ENCODE measurements at regions not wholly inside any gene's neighbourhood (a gene's known extent, or its start where the extent isn't known, plus 50 kb on each side); places are given as distances from the start of the nearest gene placed in this dataset.
"Not testable (repeated sequence)": the region's sequence is repeated elsewhere in the genome, so short reads cannot be mapped to it uniquely, and the experiment has no call there.

DNA sequence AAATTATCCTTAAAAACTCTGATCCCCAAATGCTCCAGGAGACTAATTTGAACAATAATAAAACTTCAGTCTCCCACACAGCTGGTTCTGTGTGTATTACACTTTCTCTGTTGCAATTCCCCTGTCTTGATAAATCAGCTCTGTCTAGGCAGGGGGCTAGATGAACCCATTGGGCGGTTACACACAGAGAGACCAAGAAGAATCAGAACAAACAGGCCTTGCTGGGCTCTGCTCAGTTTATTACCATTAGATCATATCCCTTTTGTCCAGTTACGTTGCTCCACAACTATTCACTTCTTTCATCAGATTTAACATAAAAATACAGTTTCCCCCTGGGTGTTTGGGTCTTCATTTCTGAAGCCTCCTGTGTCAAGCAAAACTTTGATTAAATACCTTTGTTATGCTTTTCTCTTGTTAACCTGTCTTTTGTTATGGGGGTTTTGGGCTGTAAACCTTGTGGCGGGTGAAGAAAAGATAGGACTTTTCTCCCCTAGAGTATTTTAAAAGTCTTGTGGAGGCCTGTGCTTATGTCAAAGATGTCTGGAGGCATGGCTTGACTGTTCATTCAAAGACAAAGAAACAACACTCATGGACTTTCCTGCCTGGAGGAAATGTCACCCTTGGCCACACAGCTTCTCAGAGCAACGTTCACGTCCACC lies 109.3 kb upstream of the ZNF658 start:
- H3K4me3 Mint-ChIP-seq; CTCF ChIA-PET; H3K9me3 Mint-ChIP-seq (ENCODE audit: low read depth): not testable (repeated sequence)

DNA sequence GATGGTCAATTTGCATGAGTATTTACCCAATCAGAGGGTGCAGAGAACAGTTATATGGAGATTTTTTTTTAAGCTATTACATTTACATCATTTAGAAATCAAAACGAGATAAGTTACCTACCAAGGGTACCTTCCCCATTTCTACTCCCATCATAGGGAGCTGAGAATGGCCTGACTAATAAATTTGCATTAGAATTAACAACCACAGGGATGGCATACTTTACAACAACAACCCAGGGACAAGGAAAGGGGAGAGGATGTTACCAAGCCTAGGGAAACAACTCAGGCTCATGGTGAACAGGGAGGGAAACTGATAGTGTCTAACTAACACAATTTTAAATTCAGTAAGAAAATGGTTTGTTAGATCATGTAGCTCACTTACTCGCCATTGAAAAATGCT lies 105.8 kb upstream of the ZNF658 start:
- DNase-seq; H3K36me3 Mint-ChIP-seq; ATAC-seq; H3K4me1 Mint-ChIP-seq; H3K4me3 Mint-ChIP-seq; H3K27me3 Mint-ChIP-seq; H3K9me3 Mint-ChIP-seq (ENCODE audit: low read depth); CTCF ChIA-PET; H3K27ac Mint-ChIP-seq: not testable (repeated sequence)

More for the DNA sequence above, 109.3 kb upstream of the ZNF658 start:
- not testable (repeated sequence) for DNase-seq, H3K36me3 Mint-ChIP-seq, H3K4me1 Mint-ChIP-seq, H3K27me3 Mint-ChIP-seq, ATAC-seq, H3K27ac Mint-ChIP-seq

DNA sequence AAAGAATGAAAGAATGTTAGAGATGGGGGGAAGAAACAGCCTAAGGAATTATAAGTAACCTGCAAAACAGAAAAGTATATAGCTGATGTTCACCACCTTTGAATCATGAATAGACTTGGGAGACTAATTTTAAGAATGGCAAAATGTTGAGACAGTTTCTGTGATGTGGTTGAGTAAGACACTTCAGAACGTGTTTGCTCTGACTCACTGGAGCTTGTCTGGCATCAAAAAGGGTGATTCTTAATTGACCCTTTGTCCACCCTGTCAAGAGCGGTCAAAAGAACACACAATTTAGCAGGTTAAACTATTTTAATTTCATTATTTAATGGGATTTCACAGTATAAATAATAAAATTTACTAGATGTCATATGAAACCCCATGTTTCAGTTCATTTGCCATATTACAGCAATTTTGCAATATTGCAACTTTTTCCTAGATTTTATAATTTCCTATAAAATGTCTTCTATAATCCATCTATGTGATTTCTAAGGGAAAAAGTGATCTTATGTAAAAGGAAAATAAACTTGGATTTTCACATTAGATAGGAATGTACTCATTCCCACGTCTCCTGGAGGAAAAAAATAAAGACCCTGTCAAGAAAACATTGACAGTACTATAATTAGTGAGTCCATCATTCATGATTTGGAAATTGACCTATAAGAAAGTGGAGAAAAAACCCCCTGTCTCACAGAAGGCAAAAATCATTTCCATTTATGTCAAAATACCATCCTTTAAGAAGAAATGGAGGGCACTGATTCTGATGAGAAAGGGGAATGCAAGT lies 104.6 kb upstream of the ZNF658 start:
- H3K4me3 Mint-ChIP-seq; H3K4me1 Mint-ChIP-seq; H3K9me3 Mint-ChIP-seq (ENCODE audit: low read depth); H3K27me3 Mint-ChIP-seq; DNase-seq; H3K27ac Mint-ChIP-seq; H3K36me3 Mint-ChIP-seq; ATAC-seq; CTCF ChIA-PET: not testable (repeated sequence)

DNA sequence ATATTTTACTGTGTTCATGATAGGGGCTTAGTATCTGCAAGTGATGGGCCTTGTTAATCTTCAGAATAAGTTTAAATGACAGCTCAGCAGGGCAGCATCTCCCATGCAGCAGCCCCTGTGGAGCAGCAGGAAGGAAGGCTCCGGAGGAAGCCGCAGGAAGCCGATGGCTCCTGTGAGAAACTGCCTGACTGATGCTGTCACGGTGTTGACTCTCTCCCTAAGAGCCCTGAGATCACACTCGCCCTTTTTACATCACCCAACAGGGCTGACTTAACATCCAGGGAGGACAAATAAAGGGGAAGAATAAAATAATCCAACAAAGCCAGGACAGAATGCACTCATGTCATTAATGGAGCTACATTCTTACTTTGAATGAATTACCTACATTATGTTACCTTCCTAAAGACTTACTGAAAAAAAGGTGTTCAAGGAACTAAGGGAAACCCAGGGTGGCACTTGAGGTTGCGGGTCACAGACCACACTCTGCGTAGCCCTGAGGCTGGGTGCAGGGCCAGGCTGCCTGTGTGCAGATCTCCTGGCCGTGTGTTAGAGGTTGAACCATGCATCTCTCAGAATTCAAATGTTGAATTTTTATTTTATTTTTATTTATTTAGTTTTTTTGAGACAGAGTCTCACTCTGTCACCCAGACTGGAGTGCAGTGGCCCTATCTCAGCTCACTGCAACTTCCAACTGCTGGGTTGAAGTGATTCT lies 102.5 kb upstream of the ZNF658 start:
- DNase-seq; H3K27me3 Mint-ChIP-seq; ATAC-seq; CTCF ChIA-PET; H3K4me3 Mint-ChIP-seq; H3K4me1 Mint-ChIP-seq; H3K27ac Mint-ChIP-seq; H3K9me3 Mint-ChIP-seq (ENCODE audit: low read depth); H3K36me3 Mint-ChIP-seq: not testable (repeated sequence)

DNA sequence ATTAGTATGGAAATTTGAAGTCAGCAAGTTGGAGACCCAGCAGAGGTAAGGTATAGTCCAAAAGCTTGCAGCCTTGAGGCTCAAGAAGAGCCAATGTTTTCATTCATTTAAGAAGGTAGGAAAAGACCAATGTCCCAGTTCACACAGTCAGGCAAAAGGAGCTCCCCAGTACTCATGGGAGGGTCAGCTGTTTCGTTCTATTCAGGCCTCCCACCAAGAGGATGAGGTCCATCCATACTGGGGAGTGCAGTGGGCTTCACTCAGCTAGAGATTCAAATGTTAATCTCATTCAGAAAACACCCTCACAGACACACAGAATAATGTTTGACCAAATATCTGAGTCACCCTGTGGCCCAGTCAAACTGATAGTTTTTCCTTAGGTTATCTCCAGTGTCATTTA lies 96.9 kb upstream of the ZNF658 start:
- H3K4me1 Mint-ChIP-seq; CTCF ChIA-PET; ATAC-seq; H3K27ac Mint-ChIP-seq; H3K36me3 Mint-ChIP-seq; H3K27me3 Mint-ChIP-seq; H3K9me3 Mint-ChIP-seq (ENCODE audit: low read depth); H3K4me3 Mint-ChIP-seq; DNase-seq: not testable (repeated sequence)

DNA sequence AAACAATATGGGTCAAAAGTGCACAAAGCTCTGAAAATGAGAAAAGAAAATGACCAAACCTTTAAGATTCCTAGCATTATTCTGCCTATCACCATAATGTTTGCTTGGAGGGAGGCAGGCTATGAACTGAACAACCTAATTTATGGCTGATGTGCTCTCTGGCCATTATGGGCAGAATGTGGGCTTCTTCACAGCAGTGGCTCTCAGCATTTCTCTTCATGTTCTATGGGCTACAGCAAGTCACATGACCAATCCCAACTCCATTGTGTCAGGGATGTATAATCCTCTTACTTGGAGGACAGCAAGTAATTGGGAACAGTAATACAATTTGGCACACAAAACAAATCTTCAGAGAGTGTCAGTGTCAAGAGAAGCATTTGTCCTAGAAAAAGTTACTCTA lies 90.3 kb upstream of the ZNF658 start:
- DNase-seq; H3K4me1 Mint-ChIP-seq; H3K4me3 Mint-ChIP-seq; H3K9me3 Mint-ChIP-seq (ENCODE audit: low read depth); H3K27ac Mint-ChIP-seq; CTCF ChIA-PET; H3K27me3 Mint-ChIP-seq; ATAC-seq; H3K36me3 Mint-ChIP-seq: not testable (repeated sequence)

DNA sequence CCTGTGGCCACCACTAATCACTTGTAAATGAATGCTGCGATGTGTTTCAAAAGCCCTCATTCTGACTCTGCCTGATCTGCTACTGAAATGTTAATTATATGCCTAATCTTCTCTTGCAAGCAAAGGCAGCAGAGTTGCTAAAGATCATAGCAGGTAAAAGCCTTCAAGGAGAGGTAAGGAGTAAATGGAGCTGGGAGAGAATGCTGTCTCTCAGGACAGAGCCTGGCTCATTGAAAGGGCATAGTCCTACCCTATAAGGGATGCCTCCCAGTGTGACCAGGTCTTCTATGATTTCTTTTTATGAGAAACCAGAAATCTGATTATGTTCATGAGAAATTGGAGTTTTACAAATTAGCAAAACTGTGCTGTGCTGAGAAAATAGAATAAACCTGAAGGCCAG lies 88.2 kb upstream of the ZNF658 start:
- H3K27me3 Mint-ChIP-seq; CTCF ChIA-PET; H3K36me3 Mint-ChIP-seq; H3K27ac Mint-ChIP-seq; ATAC-seq; H3K4me3 Mint-ChIP-seq; DNase-seq; H3K9me3 Mint-ChIP-seq (ENCODE audit: low read depth); H3K4me1 Mint-ChIP-seq: not testable (repeated sequence)

DNA sequence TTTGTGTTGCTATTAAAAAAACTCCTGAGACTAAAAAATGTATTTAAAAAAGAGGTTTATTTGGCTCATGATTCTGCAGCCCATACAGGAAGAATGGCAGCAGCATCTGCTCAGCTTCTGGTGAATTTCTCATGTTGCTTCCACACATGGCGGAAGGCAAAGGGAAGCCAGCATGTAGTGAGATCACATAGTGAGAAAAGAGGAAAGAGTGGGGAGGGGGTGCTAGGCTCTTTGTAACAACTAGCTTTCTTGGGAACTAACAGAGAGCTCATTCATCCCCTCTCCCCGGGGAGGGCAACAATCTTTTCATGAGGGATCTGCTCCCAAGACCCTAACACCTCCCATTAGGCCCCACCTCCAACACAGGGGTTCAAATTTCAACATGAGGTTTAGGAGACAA lies 87.6 kb upstream of the ZNF658 start:
- H3K27me3 Mint-ChIP-seq, ATAC-seq: not testable (repeated sequence)

DNA sequence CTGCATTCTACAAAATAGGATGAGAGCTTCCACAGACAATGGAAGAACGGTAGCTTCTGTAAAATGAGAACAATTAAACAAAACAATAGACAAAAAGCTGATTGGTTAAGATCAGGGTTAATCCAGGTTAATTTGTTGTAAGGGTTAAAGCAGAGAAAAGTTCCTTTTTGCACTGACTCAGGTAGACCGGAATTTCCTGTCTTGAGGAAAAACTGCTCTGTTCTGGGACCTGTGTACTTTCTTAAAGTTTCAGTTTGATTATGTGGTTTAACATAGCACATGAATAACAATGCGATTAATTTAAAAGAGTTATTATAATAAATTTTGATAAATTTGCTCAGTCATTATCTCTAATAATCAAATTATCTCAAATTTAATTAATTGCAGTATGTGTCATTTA lies 86.5 kb upstream of the ZNF658 start:
- CTCF ChIA-PET; ATAC-seq; H3K9me3 Mint-ChIP-seq (ENCODE audit: low read depth); H3K27me3 Mint-ChIP-seq; H3K4me3 Mint-ChIP-seq; H3K27ac Mint-ChIP-seq; DNase-seq; H3K4me1 Mint-ChIP-seq; H3K36me3 Mint-ChIP-seq: not testable (repeated sequence)

More for the DNA sequence above, 87.6 kb upstream of the ZNF658 start:
- H3K4me1 Mint-ChIP-seq; H3K9me3 Mint-ChIP-seq (ENCODE audit: low read depth); CTCF ChIA-PET; H3K4me3 Mint-ChIP-seq; H3K27ac Mint-ChIP-seq; H3K36me3 Mint-ChIP-seq; DNase-seq: not testable (repeated sequence)

DNA sequence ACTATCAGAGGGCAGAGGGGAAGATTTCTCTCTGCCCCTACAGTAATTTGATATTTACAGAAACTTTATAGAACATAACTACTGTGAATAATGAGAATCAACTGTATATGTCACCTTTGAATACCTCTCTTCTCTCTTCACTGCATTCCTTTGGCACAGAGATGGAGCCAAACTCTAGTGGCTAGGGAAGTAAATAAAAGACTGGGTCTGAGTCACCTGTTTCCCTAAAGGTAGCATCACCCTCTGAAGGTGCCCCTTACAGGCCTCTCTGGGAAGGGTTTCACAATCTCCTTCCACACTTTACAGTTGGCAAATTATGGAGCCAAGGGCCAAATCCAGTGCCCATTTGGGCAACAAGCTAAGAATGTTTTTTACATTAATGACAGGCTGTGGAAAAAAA lies 81.0 kb upstream of the ZNF658 start:
- H3K36me3 Mint-ChIP-seq; H3K9me3 Mint-ChIP-seq (ENCODE audit: low read depth); H3K4me1 Mint-ChIP-seq; DNase-seq; H3K27ac Mint-ChIP-seq; H3K27me3 Mint-ChIP-seq; ATAC-seq; CTCF ChIA-PET; H3K4me3 Mint-ChIP-seq: not testable (repeated sequence)

DNA sequence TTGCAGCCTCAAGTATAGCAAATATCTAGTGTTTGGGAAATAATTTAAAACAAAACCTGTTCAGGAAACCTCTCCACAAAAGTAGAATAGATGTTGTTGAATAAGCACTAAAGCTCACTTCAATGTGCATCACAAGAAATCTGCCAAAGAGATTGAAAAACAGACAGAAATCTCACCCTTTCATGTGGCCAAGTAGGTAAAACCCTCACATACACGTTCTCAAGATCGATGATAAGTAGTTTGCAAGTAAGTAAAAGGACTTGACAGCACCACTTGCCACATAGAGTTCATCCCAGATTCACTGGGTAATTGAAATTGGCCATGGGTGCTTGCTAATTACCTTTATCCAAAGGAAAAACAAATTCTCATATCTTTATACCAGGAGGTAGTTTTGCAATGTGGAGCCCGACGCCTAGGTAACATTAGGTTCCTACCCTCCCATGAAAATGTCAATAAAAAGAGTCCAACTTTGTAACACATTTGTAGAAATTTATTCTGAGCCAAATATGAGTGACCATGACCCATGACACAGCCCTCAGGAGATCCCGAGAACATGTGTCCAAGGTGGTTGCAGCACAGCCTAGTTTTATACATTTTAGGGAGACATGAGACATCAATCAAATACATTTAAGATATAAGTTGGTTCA lies 80.4 kb upstream of the ZNF658 start:
- H3K27ac Mint-ChIP-seq; ATAC-seq; H3K9me3 Mint-ChIP-seq (ENCODE audit: low read depth); H3K4me3 Mint-ChIP-seq; H3K36me3 Mint-ChIP-seq; CTCF ChIA-PET; DNase-seq; H3K27me3 Mint-ChIP-seq; H3K4me1 Mint-ChIP-seq: not testable (repeated sequence)

DNA sequence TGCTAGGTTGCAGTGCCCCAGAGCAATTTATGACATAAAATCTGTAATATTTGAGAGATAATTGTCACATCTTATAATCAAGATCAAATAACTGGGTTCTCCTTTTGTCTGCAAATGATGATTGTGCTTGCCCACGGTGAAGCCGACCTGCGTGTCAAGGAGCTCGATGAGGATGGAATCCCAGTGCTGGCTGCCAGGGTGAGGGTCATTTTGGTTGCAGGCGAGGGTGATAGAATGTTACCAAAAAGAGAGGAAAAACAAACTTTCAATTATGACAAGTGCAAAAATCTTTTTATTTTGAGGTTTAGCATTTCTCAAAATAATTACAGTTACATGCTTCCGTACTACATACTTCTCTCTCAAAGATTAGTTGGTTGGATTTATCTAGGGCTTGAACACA lies 76.4 kb upstream of the ZNF658 start:
- H3K36me3 Mint-ChIP-seq; H3K4me3 Mint-ChIP-seq; H3K4me1 Mint-ChIP-seq; H3K27ac Mint-ChIP-seq; CTCF ChIA-PET; H3K27me3 Mint-ChIP-seq; DNase-seq; ATAC-seq; H3K9me3 Mint-ChIP-seq (ENCODE audit: low read depth): not testable (repeated sequence)

DNA sequence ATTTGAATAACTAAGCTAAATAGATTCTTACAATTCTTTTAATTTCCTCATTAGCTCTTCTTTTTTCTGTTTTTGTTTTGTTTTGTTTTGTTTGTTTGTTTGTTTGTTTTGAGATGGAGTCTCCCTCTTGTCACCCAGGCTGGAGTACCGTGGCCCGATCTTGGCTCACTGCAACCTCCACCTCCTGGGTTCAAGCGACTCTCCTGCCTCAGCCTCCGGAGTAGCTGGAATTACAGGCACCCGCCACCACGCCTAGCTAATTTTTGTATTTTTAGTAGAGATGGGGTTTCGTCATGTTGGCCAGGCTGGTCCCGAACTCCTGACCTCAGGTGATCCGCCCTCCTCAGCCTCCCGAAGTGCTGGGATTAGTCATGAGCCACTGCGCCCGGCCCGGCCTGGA lies 70.7 kb upstream of the ZNF658 start:
- H3K27me3 Mint-ChIP-seq; H3K9me3 Mint-ChIP-seq (ENCODE audit: low read depth); DNase-seq; H3K4me1 Mint-ChIP-seq; H3K4me3 Mint-ChIP-seq; H3K27ac Mint-ChIP-seq; ATAC-seq; CTCF ChIA-PET; H3K36me3 Mint-ChIP-seq: not testable (repeated sequence)
